ENCODE measurements at regions not wholly inside any gene's neighbourhood (a gene's known extent, or its start where the extent isn't known, plus 50 kb on each side); places are given as distances from the start of the nearest gene placed in this dataset.

DNA sequence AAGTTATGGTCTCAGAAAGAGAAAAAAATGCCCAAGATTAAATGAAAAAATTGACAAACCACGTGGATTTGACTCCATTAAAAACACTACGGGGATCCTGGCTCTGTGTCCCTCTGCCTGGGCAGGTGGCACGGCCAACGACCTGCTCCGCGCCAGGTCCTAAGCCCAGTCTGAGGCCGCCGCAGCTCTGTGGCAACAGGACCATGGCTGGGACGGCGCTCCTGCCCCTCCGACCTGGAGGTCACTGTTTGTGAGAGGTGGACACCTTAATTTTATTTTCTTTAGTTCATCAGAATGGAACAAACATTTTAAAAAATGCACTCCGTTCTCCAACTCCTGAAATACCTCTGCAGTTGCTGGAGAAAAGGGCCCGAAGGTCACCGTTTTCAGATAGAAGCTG, 369.4 kb downstream of the CDH9 start:
- TF ChIP-seq HNF4G (IDR thresholded peaks at IDR 0.05; ENCODE audit: borderline replicate concordance, low read depth, low read length) (no peak), HNF4G (CRISPR knock-in tag; IDR thresholded peaks at IDR 0.05; ENCODE audit: borderline replicate concordance, low read depth) (no peak), RFX5 (IDR thresholded peaks at IDR 0.05; ENCODE audit: low read depth, low read length) (no peak), KLF9 (CRISPR knock-in tag; IDR thresholded peaks at IDR 0.05; ENCODE audit: low read depth) (no peak), POLR2AphosphoS5 (IDR thresholded peaks at IDR 0.05; ENCODE audit: low read depth, low read length) (no peak), FOXM1 (CRISPR knock-in tag; IDR thresholded peaks at IDR 0.05) (no peak), FOXJ3 (CRISPR knock-in tag; IDR thresholded peaks at IDR 0.05; ENCODE audit: borderline replicate concordance) (no peak), SUZ12 (IDR thresholded peaks at IDR 0.05; ENCODE audit: low read depth, low read length) (no peak)
- TF ChIP-seq, protein P1, sequence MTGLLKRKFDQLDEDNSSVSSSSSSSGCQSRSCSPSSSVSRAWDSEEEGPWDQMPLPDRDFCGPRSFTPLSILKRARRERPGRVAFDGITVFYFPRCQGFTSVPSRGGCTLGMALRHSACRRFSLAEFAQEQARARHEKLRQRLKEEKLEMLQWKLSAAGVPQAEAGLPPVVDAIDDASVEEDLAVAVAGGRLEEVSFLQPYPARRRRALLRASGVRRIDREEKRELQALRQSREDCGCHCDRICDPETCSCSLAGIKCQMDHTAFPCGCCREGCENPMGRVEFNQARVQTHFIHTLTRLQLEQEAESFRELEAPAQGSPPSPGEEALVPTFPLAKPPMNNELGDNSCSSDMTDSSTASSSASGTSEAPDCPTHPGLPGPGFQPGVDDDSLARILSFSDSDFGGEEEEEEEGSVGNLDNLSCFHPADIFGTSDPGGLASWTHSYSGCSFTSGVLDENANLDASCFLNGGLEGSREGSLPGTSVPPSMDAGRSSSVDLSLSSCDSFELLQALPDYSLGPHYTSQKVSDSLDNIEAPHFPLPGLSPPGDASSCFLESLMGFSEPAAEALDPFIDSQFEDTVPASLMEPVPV (CRISPR knock-in tag; IDR thresholded peaks at IDR 0.05), result no peak
